Epithelial cell of proximal tubule (primary cell): ENCODE measurements at regions not wholly inside any gene's neighbourhood (a gene's known extent, or its start where the extent isn't known, plus 50 kb on each side); places are given as distances from the start of the nearest gene placed in this dataset.

ENCODE experiments used
- DNase-seq: peaks from one replicate; pipeline ENCODE4 v3.0.0-alpha.2; 2011; ENCODE audit warnings: low read depth
- H3K4me3 ChIP-seq: 2 replicates; pipeline ENCODE4 v1.5.1; 2011; ENCODE audit warnings: low read depth, mild to moderate bottlenecking, low read length
- TF ChIP-seq, protein P1 (sequence below): conservative IDR thresholded peaks from 2 replicates; pipeline ENCODE4 v1.5.1; 2012; ENCODE audit warnings: low read depth, mild to moderate bottlenecking, low read length

DNA sequence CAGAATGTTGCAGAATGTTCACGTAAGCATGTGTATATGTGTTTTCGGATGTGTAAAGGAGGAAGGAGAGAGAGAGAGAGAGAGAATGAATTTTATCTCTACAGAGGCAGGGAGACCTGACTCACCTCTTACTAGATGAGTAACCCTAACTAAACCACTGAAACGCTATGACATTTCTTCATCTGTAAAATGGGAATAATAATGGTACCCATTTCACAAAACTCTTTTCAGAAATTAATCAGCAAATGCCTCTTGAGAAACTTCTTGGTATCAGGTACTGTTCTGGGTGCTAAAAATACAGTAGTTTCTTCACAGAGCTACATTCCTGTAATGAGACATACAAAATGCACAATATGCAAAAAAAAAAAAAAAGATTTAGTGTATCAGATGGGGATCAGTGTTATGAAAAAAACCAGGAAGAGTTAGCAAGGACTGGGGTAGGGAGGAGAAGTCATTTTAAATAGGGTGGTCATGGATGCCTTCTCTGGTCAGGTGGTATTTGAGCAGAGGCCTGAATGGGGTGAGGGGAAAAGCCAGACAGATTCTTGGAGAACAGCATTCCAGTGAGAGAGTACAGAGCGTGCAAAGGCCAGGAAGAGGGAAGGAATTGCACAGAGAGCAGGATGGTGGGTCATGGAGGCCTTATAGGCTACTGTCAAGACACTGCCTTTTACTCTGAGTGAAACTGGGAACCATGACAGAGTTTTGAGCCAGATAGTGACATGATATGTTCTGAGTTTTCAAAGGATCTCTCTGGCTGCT, 84.9 kb upstream of the SPANXB1 start:
- H3K4me3 ChIP-seq, result no peak overlapping the region
- TF ChIP-seq, protein P1, sequence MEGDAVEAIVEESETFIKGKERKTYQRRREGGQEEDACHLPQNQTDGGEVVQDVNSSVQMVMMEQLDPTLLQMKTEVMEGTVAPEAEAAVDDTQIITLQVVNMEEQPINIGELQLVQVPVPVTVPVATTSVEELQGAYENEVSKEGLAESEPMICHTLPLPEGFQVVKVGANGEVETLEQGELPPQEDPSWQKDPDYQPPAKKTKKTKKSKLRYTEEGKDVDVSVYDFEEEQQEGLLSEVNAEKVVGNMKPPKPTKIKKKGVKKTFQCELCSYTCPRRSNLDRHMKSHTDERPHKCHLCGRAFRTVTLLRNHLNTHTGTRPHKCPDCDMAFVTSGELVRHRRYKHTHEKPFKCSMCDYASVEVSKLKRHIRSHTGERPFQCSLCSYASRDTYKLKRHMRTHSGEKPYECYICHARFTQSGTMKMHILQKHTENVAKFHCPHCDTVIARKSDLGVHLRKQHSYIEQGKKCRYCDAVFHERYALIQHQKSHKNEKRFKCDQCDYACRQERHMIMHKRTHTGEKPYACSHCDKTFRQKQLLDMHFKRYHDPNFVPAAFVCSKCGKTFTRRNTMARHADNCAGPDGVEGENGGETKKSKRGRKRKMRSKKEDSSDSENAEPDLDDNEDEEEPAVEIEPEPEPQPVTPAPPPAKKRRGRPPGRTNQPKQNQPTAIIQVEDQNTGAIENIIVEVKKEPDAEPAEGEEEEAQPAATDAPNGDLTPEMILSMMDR, result no peak
- no peak for DNase-seq

- peak; percentile 22 for DNase-seq
- no peak overlapping the region for H3K4me3 ChIP-seq
- TF ChIP-seq, protein P1, result peak; percentile 60
Measured at GRCh38 chrX:140918398-140919038, 83.9 kb upstream of the SPANXB1 start.

- DNase-seq, result no peak
- H3K4me3 ChIP-seq, result no peak overlapping the region
- TF ChIP-seq, protein P1, result no peak
Measured at GRCh38 chrX:140920416-140920815, 82.0 kb upstream of the SPANXB1 start.

DNA sequence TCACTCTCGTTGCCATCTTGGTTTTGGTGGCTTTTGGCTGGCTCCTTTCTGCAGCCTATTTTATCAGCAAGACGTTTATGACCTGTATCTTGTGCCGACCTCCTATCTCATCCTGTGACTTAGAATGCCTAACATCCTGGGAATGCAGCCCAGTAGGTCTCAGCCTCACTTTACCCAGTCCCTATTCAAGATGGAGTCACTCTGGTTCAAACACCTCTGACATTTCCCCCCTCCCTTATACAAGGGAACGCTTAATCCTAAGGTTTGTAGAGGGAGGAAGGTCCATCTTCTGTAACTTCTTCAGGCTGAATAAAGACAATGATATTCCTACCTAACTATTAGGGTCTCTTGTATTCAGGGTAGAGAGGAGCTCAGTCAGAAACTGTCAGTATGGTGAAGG, 79.3 kb upstream of the SPANXB1 start:
- no peak for DNase-seq
- H3K4me3 ChIP-seq, result no peak overlapping the region
- TF ChIP-seq, protein P1, result no peak

DNA sequence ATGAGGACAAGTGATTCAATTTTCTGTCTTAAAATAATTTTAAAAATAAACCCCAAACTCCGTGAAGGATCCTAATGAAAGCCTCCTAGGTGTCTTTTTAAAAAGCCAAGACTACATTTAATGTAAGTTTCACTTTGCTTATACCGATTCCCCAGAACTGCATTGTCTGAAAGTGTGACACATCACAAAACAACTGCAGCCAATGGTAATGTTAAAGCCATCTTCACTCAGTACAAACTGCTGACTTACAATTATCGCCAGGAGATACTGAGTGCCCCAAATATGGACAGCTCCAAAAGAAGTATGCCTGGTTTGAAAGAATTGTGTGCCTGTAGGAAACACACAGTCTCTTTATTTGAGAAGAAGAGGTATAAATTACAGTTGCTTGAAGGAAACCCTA, 73.7 kb upstream of the SPANXB1 start:
- TF ChIP-seq, protein P1, result no peak
- H3K4me3 ChIP-seq, result no peak overlapping the region
- DNase-seq, result no peak

- no peak overlapping the region for H3K4me3 ChIP-seq
- DNase-seq, result no peak
- TF ChIP-seq, protein P1, result no peak
Measured at GRCh38 chrX:140933016-140933415, 69.4 kb upstream of the SPANXB1 start.
